GM23338 (cell line): ENCODE measurements at regions not wholly inside any gene's neighbourhood (a gene's known extent, or its start where the extent isn't known, plus 50 kb on each side); places are given as distances from the start of the nearest gene placed in this dataset.

ENCODE experiments used
- ATAC-seq: fragments of 200-7000 bp; cut with Tn5 transposase; 3 replicates; pipeline ENCODE4 v1.9.1; 2020
- DNase-seq: peaks from one replicate; pipeline ENCODE4 v3.0.0-alpha.2; 2015; ENCODE audit warnings: low spot score
- H2AFZ ChIP-seq: fragments of 200-600 bp; sonication (generic); 2 replicates; pipeline ENCODE4 v1.8.0; 2016; ENCODE audit warnings: antibody characterized with exemption, mild to moderate bottlenecking, moderate library complexity
- H3F3A ChIP-seq: fragments of 200-600 bp; sonication (generic); replicated peaks from 2 replicates; pipeline ENCODE4 v1.8.0; 2017; ENCODE audit warnings: antibody characterized with exemption, mixed run types, low read depth
- H3K27ac ChIP-seq: fragments of 200-600 bp; sonication (generic); 2 replicates; pipeline ENCODE4 v1.6.1; 2016; ENCODE audit warnings: low read depth
- H3K27me3 ChIP-seq: fragments of 200-600 bp; sonication (generic); 2 replicates; pipeline ENCODE4 v1.8.0; 2016; ENCODE audit warnings: mild to moderate bottlenecking, mixed run types, moderate library complexity; ENCODE audit not compliant: insufficient read depth
- H3K36me3 ChIP-seq: fragments of 200-600 bp; sonication (generic); 2 replicates; pipeline ENCODE4 v1.8.0; 2016; ENCODE audit warnings: mild to moderate bottlenecking; ENCODE audit not compliant: insufficient read depth
- H3K4me1 ChIP-seq: fragments of 200-600 bp; sonication (generic); 2 replicates; pipeline ENCODE4 v1.8.0; 2016; ENCODE audit warnings: mild to moderate bottlenecking, moderate library complexity; ENCODE audit not compliant: insufficient read depth
- H3K4me2 ChIP-seq: fragments of 200-600 bp; sonication (generic); 2 replicates; pipeline ENCODE4 v1.7.1; 2017; ENCODE audit warnings: mixed run types
- H3K4me3 ChIP-seq: fragments of 200-600 bp; sonication (generic); 2 replicates; pipeline ENCODE4 v1.6.1; 2016; ENCODE audit warnings: mixed run types
- H3K79me2 ChIP-seq: fragments of 200-600 bp; sonication (generic); replicated peaks from 2 replicates; pipeline ENCODE4 v1.8.0; 2017; ENCODE audit warnings: mild to moderate bottlenecking; ENCODE audit not compliant: insufficient read depth
- H3K9me2 ChIP-seq: fragments of 200-600 bp; sonication (generic); 2 replicates; pipeline ENCODE4 v1.8.0; 2017; ENCODE audit not compliant: insufficient read depth
- H4K20me1 ChIP-seq: fragments of 200-600 bp; sonication (generic); replicated peaks from 2 replicates; pipeline ENCODE4 v1.8.0; 2017; ENCODE audit warnings: mild to moderate bottlenecking; ENCODE audit not compliant: insufficient read depth
- H3K27ac Mint-ChIP-seq: 2 replicates; pipeline ENCODE4 v1.8.0; 2020; ENCODE audit warnings: inconsistent platforms, mild to moderate bottlenecking, moderate library complexity, mixed read lengths
- H3K27me3 Mint-ChIP-seq: 3 replicates; pipeline ENCODE4 v1.8.0; 2022; ENCODE audit warnings: low read depth, mild to moderate bottlenecking, moderate library complexity, mixed read lengths, inconsistent platforms; ENCODE audit not compliant: insufficient read depth, poor library complexity
- H3K36me3 Mint-ChIP-seq: 3 replicates; pipeline ENCODE4 v1.8.0; 2021; ENCODE audit warnings: low read depth, mild to moderate bottlenecking, inconsistent platforms, moderate library complexity, mixed read lengths
- H3K4me1 Mint-ChIP-seq: 3 replicates; pipeline ENCODE4 v1.8.0; 2020; ENCODE audit warnings: mild to moderate bottlenecking, inconsistent platforms, mixed read lengths
- H3K4me3 Mint-ChIP-seq: 3 replicates; pipeline ENCODE4 v1.8.0; 2021; ENCODE audit warnings: moderate library complexity, mild to moderate bottlenecking, inconsistent platforms, mixed read lengths
- H3K9me3 Mint-ChIP-seq: 3 replicates; pipeline ENCODE4 v1.8.0; 2020; ENCODE audit warnings: moderate library complexity, mild to moderate bottlenecking, inconsistent platforms, mixed read lengths
- CREB1 ChIP-seq: fragments of 250-450 bp; sonication (Bioruptor Pico); IDR thresholded peaks from 2 replicates; pipeline ENCODE4 v1.5.0; 2020; ENCODE audit warnings: low read depth, mild to moderate bottlenecking, moderate library complexity
- EZH2 ChIP-seq: fragments of 200-600 bp; sonication (generic); IDR thresholded peaks from one replicate; pipeline ENCODE4 v1.8.0; 2017; ENCODE audit warnings: antibody characterized with exemption, mild to moderate bottlenecking, low read depth; ENCODE audit not compliant: unreplicated experiment
- EZH2phosphoT487 ChIP-seq: fragments of 200-600 bp; sonication (generic); IDR thresholded peaks from one replicate; pipeline ENCODE4 v1.8.1; 2018; ENCODE audit warnings: antibody characterized with exemption; ENCODE audit not compliant: unreplicated experiment
- JUNB ChIP-seq: IDR thresholded peaks from one replicate; pipeline ENCODE4 v1.6.1; 2016; ENCODE audit warnings: antibody characterized with exemption; ENCODE audit not compliant: unreplicated experiment
- NANOG ChIP-seq: IDR thresholded peaks from 2 replicates; pipeline ENCODE4 v1.6.1; 2016; ENCODE audit warnings: antibody characterized with exemption, borderline replicate concordance
- POLR2AphosphoS5 ChIP-seq: IDR thresholded peaks from 2 replicates; pipeline ENCODE4 v1.6.1; 2016; ENCODE audit warnings: antibody characterized with exemption, low read depth
- STAT1 ChIP-seq: IDR thresholded peaks from one replicate; pipeline ENCODE4 v1.6.1; 2016; ENCODE audit warnings: antibody characterized with exemption; ENCODE audit not compliant: unreplicated experiment
- ZNF114 ChIP-seq: fragments of 250-450 bp; sonication (Bioruptor Pico); IDR thresholded peaks from 2 replicates; pipeline ENCODE4 v1.5.0; 2020; ENCODE audit warnings: mild to moderate bottlenecking, moderate library complexity
- ZNF331 ChIP-seq: fragments of 250-450 bp; sonication (Bioruptor Pico); IDR thresholded peaks from 2 replicates; pipeline ENCODE4 v1.5.0; 2020; ENCODE audit warnings: low read depth, mild to moderate bottlenecking, moderate library complexity
- TF ChIP-seq, protein P1 (sequence below): fragments of 250-450 bp; sonication (Bioruptor Pico); IDR thresholded peaks from 2 replicates; pipeline ENCODE4 v1.5.0; 2020; ENCODE audit warnings: mild to moderate bottlenecking, moderate library complexity
- TF ChIP-seq, protein P2 (sequence below), 2 experiments: fragments of 200-600 bp in 1 of 2; sonication (generic) in 1 of 2; conservative IDR thresholded peaks; 2 replicates each; pipeline versions ENCODE4 v1.5.1 to v1.6.1; 2016 to 2017; ENCODE audit warnings: antibody characterized with exemption in 2 of 2, low read depth in 2 of 2, mild to moderate bottlenecking in 2 of 2, moderate library complexity in 1 of 2
- TF ChIP-seq, protein P3 (sequence below): IDR thresholded peaks from one replicate; pipeline ENCODE4 v1.6.1; 2018; ENCODE audit warnings: antibody characterized with exemption; ENCODE audit not compliant: unreplicated experiment
- TF ChIP-seq, protein P4 (sequence below): IDR thresholded peaks from 2 replicates; pipeline ENCODE4 v1.6.1; 2016; ENCODE audit warnings: antibody characterized with exemption

DNA sequence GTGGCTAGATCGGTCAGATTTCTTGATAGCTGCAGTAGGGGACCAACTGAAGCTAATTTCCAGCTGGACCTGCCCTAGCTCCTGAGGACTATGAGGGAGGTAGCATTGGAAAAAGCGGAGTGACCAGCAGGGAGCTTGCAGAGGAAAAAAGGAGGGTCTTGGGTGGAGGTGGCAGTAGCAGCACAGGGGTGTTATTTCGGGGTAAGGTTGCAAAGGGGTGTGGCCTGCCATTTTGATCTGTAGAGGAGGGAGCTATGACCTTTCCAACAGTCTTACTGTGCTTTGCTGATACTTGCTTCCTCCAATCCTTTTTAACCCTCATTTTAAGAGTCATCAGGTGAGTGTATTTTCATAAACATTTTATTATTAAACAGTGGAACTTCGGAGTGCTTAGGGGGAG is 83.8 kb upstream of the NRXN3 start:
- H3K79me2 ChIP-seq, result no peaks in the 10 kb centered on the region
- no peaks in the 10 kb centered on the region for H3K9me2 ChIP-seq
- no peaks in the 10 kb centered on the region for H3K9me3 Mint-ChIP-seq
- peak; percentile 67 for ATAC-seq
- H3F3A ChIP-seq, result no peaks in the 10 kb centered on the region
- no peaks in the 10 kb centered on the region for H3K27me3 ChIP-seq
- no peak for TF ChIP-seq EZH2phosphoT487
- TF ChIP-seq, protein P1, sequence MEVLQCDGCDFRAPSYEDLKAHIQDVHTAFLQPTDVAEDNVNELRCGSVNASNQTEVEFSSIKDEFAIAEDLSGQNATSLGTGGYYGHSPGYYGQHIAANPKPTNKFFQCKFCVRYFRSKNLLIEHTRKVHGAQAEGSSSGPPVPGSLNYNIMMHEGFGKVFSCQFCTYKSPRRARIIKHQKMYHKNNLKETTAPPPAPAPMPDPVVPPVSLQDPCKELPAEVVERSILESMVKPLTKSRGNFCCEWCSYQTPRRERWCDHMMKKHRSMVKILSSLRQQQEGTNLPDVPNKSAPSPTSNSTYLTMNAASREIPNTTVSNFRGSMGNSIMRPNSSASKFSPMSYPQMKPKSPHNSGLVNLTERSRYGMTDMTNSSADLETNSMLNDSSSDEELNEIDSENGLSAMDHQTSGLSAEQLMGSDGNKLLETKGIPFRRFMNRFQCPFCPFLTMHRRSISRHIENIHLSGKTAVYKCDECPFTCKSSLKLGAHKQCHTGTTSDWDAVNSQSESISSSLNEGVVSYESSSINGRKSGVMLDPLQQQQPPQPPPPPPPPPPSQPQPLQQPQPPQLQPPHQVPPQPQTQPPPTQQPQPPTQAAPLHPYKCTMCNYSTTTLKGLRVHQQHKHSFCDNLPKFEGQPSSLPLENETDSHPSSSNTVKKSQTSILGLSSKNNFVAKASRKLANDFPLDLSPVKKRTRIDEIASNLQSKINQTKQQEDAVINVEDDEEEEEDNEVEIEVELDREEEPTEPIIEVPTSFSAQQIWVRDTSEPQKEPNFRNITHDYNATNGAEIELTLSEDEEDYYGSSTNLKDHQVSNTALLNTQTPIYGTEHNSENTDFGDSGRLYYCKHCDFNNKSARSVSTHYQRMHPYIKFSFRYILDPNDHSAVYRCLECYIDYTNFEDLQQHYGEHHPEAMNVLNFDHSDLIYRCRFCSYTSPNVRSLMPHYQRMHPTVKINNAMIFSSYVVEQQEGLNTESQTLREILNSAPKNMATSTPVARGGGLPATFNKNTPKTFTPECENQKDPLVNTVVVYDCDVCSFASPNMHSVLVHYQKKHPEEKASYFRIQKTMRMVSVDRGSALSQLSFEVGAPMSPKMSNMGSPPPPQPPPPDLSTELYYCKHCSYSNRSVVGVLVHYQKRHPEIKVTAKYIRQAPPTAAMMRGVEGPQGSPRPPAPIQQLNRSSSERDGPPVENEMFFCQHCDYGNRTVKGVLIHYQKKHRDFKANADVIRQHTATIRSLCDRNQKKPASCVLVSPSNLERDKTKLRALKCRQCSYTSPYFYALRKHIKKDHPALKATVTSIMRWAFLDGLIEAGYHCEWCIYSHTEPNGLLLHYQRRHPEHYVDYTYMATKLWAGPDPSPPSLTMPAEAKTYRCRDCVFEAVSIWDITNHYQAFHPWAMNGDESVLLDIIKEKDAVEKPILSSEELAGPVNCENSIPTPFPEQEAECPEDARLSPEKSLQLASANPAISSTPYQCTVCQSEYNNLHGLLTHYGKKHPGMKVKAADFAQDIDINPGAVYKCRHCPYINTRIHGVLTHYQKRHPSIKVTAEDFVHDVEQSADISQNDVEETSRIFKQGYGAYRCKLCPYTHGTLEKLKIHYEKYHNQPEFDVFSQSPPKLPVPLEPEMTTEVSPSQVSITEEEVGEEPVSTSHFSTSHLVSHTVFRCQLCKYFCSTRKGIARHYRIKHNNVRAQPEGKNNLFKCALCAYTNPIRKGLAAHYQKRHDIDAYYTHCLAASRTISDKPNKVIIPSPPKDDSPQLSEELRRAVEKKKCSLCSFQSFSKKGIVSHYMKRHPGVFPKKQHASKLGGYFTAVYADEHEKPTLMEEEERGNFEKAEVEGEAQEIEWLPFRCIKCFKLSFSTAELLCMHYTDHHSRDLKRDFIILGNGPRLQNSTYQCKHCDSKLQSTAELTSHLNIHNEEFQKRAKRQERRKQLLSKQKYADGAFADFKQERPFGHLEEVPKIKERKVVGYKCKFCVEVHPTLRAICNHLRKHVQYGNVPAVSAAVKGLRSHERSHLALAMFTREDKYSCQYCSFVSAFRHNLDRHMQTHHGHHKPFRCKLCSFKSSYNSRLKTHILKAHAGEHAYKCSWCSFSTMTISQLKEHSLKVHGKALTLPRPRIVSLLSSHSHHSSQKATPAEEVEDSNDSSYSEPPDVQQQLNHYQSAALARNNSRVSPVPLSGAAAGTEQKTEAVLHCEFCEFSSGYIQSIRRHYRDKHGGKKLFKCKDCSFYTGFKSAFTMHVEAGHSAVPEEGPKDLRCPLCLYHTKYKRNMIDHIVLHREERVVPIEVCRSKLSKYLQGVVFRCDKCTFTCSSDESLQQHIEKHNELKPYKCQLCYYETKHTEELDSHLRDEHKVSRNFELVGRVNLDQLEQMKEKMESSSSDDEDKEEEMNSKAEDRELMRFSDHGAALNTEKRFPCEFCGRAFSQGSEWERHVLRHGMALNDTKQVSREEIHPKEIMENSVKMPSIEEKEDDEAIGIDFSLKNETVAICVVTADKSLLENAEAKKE, result no peak
- no peak for TF ChIP-seq NANOG
- no peak for TF ChIP-seq ZNF331 (CRISPR knock-in tag)
- TF ChIP-seq CREB1 (CRISPR knock-in tag), result no peak
- TF ChIP-seq EZH2, result no peak
- TF ChIP-seq, protein P2, sequence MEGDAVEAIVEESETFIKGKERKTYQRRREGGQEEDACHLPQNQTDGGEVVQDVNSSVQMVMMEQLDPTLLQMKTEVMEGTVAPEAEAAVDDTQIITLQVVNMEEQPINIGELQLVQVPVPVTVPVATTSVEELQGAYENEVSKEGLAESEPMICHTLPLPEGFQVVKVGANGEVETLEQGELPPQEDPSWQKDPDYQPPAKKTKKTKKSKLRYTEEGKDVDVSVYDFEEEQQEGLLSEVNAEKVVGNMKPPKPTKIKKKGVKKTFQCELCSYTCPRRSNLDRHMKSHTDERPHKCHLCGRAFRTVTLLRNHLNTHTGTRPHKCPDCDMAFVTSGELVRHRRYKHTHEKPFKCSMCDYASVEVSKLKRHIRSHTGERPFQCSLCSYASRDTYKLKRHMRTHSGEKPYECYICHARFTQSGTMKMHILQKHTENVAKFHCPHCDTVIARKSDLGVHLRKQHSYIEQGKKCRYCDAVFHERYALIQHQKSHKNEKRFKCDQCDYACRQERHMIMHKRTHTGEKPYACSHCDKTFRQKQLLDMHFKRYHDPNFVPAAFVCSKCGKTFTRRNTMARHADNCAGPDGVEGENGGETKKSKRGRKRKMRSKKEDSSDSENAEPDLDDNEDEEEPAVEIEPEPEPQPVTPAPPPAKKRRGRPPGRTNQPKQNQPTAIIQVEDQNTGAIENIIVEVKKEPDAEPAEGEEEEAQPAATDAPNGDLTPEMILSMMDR (conservative IDR thresholded peaks at IDR 0.05; ENCODE audit: low read depth in 2 of 2), result no peak
- no peak for TF ChIP-seq JUNB
- no peak for TF ChIP-seq POLR2AphosphoS5
- TF ChIP-seq, protein P3, sequence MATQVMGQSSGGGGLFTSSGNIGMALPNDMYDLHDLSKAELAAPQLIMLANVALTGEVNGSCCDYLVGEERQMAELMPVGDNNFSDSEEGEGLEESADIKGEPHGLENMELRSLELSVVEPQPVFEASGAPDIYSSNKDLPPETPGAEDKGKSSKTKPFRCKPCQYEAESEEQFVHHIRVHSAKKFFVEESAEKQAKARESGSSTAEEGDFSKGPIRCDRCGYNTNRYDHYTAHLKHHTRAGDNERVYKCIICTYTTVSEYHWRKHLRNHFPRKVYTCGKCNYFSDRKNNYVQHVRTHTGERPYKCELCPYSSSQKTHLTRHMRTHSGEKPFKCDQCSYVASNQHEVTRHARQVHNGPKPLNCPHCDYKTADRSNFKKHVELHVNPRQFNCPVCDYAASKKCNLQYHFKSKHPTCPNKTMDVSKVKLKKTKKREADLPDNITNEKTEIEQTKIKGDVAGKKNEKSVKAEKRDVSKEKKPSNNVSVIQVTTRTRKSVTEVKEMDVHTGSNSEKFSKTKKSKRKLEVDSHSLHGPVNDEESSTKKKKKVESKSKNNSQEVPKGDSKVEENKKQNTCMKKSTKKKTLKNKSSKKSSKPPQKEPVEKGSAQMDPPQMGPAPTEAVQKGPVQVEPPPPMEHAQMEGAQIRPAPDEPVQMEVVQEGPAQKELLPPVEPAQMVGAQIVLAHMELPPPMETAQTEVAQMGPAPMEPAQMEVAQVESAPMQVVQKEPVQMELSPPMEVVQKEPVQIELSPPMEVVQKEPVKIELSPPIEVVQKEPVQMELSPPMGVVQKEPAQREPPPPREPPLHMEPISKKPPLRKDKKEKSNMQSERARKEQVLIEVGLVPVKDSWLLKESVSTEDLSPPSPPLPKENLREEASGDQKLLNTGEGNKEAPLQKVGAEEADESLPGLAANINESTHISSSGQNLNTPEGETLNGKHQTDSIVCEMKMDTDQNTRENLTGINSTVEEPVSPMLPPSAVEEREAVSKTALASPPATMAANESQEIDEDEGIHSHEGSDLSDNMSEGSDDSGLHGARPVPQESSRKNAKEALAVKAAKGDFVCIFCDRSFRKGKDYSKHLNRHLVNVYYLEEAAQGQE, result no peak
- TF ChIP-seq ZNF114 (CRISPR knock-in tag), result no peak
- no peak for TF ChIP-seq STAT1
- TF ChIP-seq, protein P4, sequence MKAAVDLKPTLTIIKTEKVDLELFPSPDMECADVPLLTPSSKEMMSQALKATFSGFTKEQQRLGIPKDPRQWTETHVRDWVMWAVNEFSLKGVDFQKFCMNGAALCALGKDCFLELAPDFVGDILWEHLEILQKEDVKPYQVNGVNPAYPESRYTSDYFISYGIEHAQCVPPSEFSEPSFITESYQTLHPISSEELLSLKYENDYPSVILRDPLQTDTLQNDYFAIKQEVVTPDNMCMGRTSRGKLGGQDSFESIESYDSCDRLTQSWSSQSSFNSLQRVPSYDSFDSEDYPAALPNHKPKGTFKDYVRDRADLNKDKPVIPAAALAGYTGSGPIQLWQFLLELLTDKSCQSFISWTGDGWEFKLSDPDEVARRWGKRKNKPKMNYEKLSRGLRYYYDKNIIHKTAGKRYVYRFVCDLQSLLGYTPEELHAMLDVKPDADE, result no peak
- peak overlapping the region; percentile 55 for H3K4me2 ChIP-seq
- H3K4me1 Mint-ChIP-seq, result peaks cover 9% of the 10 kb centered on the region; the same call in 2 of the 3 replicates
- H4K20me1 ChIP-seq, result no peaks in the 10 kb centered on the region
- no peaks in the 10 kb centered on the region for H3K36me3 Mint-ChIP-seq
- no peak overlapping the region for H3K27ac Mint-ChIP-seq
- peaks cover 7% of the 10 kb centered on the region for H3K4me1 ChIP-seq
- DNase-seq, result peak; percentile 10
- no peak overlapping the region for H3K4me3 ChIP-seq
- H3K27me3 Mint-ChIP-seq, result peaks cover 9% of the 10 kb centered on the region
- no peak overlapping the region for H3K27ac ChIP-seq
- H3K4me3 Mint-ChIP-seq, result no peak overlapping the region
- no peaks in the 10 kb centered on the region for H3K36me3 ChIP-seq
- H2AFZ ChIP-seq, result peak overlapping the region; percentile 74
